Central memory CD4-positive, alpha-beta T cell (primary cell): ENCODE measurements at regions not wholly inside any gene's neighbourhood (a gene's known extent, or its start where the extent isn't known, plus 50 kb on each side); places are given as distances from the start of the nearest gene placed in this dataset.
"Not testable (repeated sequence)": the region's sequence is repeated elsewhere in the genome, so short reads cannot be mapped to it uniquely, and the experiment has no call there.

Source experiments
- DNase-seq: peaks from one replicate; pipeline ENCODE4 v3.0.0; 2022

DNA sequence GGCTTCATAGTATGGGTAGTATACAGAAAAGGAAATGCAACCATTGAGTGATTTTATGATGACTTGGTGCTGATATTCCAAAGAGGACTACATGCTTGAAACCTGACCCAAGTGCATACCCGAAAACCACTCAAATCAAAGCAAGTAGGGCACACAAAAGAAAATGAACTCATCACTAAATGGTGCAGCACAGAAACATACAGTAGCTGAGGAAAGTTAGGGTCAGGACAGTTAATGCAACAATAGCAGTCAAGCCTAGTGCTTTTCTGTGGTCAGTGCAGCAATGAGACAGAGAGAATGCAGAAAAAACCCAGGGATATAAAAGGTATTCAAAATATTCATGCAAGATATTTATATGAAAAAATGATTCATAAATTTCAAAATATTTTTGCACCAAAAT, 711.1 kb downstream of the EPHA7 start:
- DNase-seq = no peak

DNA sequence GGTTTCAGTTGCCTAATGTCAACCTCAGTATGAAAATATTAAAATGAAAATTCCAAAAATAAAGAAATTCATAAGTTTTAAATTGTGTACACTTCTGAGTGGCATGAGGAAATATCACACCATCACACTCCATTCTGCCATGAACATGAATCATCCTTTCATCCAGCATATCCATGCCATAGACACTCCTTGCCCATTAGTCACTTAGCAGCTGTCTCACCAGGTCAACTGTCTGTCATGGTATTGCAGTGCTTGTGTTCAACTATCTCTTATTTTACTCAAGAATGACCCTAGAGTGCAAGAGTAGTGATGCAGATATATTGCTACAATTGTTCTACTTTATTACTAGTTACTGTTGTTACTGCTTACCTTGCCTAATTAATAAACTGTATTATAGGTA, 712.4 kb downstream of the EPHA7 start:
- no peak for DNase-seq

DNA sequence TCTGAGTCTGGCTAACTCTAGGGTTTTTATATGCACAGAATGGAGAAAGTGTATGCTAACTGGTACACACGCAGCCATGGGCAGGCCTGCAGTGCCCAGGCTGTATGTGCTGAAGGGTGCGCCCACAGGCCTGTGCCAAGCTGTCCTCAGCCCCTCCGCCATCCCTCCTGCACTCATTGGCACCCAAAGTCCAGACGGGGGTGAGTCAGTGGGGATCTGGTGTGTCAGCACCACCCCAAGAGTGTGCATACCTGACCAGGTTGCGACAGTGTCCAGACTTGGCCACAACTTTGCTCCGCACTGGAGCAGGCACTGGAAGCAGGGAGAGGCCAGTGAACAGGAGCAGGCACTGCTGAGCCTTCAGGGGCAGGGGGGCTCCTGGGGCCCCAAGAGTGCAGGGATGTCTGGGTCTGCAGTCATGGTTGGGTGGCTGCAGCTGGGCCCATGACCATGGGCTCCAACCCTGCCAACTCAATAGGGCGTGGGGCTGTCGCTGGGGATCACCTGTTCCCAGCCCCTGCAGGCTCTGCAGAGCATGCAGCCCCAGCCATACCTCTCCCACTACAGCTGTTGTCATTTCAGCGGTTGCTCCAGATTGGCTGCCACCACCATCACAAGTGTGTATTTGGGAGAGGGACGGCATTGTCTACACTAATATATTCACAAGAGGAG, 717.8 kb downstream of the EPHA7 start:
- no peak for DNase-seq

DNA sequence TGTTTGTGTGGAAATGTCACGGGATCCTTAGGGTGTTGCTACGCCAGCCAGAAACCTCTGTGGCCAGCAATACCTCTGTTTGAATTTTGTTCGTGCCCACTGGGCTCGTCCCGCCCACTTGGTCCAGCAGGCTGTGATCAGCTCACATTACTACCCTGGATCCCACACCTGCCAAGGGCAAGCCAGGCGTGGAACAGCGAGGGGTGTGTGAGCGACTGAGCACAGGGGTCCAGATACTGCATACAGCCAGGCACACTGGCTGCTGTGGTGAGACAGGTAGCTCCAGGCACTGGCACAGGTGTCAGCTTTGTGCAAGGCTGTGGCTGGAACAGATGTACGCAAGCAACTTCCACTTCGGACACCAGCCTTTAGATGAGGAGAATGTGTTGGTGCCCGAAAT, 718.9 kb downstream of the EPHA7 start:
- DNase-seq = no peak

DNA sequence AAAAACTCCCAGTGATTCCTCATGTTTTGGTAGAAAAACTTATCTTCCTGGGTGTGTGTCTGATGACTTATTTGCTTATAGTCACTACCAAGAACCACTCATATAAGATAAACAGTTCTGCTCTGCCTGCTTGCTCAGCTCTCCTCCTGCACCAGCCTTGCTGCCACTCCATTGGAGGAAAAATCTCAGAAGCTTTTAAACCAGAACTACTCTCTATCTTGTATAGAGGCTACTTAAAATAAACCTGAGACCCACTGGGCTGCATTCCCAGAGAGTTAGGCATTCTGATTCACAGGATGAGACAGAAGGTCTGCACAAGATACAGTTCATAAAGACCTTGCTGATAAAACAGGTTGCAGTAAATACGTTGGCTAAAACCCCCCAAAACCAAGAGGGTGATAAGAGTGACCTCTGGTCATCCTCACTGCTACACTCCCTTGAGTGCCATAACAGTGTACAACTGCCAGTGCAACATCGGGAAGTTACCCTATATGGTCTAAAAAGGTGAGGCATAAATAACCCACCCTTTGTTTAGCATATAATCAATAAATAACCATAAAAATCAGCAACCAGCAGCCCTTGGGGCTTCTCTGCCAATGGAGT, 728.3 kb downstream of the EPHA7 start:
- DNase-seq = no peak

DNA sequence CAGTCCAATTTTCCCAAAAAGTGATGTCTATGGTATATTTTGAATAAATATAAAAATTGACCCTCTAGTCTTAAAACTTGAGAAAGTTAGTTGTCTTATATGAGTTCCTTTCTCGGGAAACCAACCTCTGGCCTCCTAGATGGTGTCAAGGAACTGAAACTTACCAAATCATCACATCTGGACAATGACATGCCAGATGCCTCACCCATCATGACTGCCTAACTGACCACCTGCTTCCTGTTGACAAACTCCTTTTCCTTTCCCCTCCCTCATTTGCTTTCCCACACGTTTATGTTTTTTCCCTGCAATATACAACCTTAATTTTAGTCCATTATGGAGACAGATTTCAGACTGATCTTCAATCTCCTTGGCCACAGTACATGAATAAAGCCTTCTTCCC, 731.0 kb downstream of the EPHA7 start:
- DNase-seq = no peak

DNA sequence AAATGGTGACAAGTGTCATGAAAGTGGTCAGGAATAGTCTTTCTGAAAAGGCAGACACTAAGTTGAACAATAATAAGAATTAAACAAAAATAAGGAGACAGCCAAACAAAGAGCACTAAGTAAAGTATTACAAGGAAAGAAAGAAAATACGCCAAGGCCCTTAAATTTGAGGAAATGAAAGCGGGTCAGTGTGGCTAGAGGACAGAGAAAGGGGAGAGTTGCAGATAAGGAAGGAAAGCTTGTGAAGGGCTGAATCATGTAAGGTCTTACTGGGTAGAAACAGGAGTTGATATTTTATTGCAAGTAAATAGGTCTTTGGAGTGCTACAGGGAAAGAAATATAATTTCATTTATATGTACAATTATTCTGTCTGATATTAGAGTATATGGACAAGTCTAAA, 732.1 kb downstream of the EPHA7 start:
- no peak for DNase-seq

DNA sequence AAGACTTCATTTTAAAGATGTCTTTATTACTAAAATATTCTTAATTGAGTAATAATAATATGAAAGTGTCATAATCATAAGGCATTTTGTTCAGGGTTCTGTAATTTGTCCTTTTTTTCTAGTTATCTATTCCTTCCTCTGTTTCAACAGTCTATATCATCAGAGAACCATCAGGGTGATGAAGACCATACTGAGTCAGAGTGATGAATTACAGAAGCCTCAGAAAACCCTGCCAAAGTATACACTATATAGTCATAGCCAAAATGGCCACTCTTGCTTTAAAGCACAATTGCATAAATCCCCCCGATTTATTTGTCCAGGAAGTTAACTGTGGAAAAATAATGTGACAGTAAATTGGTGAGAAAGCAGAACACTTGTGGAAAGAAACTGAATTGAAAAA, 735.0 kb downstream of the EPHA7 start:
- no peak for DNase-seq

DNA sequence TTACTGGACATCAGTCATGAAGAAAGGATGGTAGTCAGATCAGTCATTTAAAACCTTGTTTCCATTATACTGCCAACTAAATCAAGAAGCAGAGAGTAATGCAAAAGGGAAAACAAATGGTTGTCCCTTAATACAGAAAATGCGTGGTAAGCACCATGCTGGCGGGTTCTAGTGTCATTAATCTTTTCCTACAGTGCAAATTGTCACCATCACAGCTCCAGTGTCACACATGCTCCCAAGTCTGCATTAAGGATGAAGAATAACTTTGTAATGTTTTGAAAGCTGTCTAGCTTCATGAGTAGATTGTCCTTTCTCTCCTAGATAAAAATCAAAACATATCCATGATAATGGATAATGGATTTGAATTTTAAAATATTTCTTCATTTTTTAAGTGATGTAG, 735.6 kb downstream of the EPHA7 start:
- no peak for DNase-seq

DNA sequence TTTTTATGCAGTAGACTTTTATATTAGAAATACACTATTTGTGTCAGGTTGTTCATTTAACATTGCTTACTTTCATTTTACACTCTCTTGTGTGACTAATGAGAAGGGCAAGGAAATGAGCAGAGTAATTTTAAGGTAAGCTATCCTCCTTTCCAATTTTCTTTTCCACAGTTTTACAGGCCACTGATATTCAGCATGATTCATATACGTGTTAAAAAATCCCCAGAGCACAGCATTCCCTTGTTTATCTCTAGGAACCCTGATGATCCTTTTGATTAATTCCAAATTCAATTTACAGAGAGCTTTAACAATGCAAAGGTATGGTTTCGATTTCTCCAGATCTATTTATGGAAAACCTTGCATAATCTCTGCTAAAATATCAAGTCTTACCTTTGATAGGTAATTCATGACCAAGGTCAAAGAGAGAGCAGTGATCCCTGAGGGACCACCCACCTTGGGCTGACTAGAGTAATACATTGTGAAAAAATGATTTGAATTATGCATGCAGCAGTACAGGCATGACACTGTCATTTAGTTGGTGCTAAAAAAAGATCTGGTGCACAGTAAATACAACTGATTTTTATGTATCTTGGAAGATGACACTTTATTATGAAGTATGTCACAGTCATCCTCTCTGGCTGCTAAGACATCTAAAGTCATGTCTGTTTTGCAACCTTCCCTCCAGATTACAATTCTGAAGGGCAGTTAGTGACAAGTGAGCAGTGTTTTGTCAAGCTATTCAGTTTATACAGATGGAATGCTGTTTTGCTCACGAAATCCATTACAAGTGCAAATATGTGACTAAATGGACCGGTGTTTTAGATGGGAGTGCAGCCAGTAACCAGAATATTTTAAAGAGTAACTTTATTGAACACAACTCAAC, 736.6 kb downstream of the EPHA7 start:
- DNase-seq = no peak

DNA sequence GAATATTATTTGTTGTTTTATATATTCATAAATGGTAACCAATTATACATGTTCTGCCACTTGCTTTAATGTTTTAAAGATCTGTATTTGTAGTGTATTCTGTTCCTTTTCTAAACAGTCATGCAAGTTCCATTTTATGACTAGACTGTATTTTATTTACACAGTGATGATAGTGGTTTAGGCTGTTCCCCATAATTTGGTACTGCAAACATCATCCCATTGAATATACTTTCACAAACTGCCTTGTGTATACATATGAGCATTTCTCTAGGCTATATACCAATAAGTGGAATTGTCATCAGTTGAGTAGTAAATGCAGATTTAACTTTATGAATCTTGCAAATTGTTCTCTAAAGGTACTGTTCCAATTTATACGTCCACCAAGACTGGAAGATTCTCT, 738.0 kb downstream of the EPHA7 start:
- DNase-seq = no peak

DNA sequence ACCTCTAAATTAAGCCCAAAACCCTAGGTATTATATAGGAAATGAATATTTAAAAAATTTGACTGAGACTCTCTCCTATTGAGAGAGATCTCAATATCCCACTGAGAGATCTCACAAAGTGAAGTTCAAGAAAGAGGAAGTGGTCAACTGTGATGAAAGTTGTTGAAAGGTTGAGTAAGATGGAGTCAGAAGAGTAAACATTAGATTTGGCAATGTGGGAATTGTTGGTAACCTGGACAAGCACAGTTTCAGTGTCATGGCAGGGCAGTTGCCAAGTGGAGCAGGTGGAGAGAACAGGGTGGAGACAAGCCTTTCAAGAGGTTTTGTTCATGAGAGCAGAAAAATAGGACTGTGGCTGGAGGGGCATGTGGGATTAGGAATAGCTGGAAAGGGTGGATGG, 747.9 kb downstream of the EPHA7 start:
- not testable (repeated sequence) for DNase-seq

DNA sequence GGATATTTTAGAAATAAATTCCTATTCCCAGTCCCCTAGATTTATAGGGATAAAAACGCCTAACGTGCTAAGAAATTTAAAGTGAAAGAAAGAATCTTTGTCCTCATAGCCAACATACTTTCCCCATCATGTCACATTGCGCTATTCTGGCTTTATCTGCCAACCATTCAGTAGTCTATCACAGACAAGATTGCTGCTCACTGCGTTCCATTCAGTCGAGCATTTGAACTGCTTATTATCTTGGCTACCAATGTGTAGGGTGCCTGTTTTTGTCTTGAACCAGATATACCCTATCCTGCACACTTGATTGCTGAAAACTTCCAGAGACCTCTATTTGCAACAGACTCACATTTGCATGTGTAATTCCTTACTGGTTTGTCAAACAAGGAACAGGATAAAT, 751.5 kb downstream of the EPHA7 start:
- no peak for DNase-seq

DNA sequence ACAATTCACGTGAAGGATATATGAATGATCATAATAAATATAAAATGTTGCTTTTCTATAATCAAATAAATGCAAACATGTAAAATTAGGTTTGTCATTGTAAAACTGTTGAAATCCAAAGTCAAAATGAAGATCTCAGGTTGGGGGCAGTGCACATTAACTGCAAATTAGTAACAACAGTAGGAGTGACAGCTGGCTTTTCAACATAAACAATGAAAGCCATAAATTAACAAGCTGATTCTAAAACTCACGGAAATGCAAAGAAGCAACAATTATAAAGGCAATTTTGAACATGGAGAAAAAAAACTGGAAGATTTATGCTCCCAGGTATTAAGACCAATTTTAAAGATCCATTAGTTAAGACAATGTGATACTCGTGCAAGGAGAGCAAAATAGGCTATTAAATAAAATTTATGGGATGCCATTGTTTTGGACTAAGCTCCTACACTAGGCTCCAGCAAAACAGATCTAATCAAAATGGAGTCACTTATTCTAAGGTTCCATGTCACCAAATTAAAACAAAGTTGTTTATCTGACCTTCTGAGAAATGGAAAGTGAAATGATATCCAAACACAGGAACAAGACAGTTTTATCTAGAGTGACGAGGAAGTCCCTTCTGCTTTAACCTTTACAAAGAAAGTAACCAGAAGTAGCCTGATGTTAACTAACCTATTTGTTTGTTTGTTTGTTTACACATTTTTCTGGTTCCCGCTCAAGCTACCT, 770.8 kb downstream of the EPHA7 start:
- no peak for DNase-seq

DNA sequence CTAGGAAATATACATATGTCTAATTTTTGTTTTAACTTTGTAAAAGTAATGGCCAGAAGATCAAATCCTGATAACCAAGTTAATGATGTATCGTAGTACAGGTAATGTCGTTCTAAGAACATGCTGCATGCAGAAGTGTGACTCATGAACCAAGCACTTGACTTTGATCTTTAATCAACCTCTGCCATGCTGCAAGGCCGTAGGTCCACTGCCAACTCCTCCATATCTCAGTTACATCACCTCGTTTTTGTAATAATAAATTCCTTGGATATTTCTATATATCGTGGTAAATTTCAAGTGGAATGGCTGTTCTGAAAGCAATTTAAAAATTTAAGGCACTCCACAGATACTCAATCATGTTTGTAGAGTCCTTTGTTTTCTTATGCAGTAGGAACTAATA, 771.7 kb downstream of the EPHA7 start:
- no peak for DNase-seq

DNA sequence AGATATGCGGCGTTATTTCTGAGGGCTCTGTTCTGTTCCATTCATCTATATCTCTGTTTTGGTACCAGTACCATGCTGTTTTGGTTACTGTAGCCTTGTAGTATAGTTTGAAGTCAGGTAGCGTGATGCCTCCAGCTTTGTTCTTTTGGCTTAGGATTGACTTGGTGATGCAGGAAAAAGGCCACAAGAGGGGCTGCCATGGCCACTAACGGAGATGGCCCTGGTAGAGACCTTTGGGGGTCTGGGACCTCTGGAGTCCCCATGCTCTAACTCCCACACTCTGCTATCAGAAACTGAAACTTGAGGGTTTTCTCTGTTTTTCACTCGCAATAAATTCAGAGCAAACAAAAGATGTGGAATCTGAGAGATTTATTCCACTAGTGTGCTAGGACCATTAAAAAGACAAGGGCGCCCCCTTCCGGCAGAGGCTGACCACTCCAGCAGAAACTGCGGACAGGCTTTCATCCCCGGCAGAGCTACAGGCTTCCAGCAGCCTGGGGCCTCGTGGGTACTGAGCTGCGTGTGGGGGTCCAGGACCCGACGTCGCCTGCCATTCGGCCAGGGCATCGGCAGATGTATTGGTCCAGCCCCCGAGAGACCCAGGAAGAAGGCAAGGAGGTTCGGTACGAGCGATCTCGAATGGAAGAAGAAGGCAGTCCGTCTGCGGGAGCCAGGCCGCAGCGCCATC, 775.1 kb downstream of the EPHA7 start:
- DNase-seq = not testable (repeated sequence)

DNA sequence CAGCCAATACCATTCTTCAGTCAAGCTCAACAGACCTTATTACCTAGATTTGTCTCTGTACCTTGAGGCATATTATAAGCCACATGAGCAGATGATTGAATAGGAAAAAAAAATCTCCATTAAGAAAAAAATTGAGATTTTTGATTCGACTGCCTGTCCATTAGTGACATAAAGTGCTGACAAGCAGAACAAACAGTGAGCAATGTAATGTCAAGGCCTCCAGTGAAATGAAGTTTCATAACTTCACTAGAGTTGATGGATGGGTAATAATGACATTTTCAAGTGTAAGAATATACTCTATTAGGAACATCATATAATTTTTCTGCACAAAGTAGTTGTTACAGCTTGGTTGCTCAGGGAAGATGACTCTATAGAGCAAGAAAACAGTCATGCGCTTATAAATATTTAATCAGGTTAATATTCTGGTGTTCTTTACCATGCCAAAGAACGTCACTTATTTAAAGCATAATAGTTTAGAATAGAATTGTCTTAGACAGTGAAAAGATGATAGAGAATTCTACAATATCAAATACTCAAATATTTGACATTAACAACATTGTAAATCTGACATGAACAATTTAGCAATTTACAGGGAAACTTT, 783.7 kb downstream of the EPHA7 start:
- DNase-seq = no peak

DNA sequence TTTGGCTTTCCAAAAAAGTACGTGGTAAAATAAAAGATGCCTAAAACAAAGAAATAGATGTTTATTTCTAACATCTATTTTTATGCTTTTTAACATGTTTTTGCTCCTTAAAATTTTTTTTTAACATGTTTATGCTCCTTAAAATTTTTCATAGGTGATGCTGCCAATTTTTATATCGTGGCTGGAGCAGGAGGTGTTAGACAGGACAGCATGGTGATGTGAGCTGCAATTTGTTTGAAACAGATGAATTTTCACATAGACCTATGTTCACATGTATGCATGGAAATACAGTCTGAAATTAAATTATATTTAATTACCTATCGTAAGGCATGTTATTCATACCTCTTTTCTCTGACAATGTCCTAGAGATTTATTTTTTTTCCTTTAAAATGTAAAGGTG, 784.8 kb downstream of the EPHA7 start:
- no peak for DNase-seq

DNA sequence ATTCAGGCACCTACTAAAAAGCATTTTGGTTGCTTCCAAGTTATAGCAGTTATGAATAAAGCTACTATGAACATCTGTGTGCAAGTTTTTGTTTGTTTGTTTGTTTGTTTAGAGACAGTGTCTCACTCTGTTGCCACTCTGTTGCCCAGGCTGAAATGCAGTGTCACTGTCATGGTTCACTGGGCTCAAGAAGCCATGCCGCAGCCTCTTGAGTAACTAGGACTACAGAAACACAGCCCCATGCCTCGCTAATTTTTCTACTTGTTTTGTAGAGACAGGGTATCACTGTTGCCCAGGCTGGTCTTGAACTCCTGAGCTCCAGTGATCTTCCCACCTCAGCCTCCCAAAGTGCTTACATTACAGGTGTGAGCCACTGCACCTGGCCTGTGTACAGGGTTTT, 795.9 kb downstream of the EPHA7 start:
- DNase-seq = no peak

DNA sequence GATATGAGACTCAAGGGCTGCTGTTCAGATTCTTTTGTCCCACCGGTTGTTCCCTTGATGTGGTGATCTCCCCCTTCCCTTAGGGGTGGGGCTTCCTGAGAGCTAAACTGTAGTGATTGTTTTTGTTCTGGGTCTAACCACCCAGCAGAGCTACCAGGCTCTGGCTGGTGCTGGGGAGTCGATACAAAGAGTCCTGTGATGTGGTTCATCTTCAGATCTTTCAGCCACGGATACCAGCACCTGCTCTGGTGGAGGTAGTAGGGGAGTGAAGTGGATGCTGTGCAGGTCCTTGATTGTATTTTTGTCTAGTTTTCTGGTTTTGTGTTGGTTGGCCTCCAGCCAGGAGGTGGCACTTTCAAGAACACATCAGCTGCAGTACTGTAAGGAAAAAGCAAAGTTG, 801.6 kb downstream of the EPHA7 start:
- no peak for DNase-seq

DNA sequence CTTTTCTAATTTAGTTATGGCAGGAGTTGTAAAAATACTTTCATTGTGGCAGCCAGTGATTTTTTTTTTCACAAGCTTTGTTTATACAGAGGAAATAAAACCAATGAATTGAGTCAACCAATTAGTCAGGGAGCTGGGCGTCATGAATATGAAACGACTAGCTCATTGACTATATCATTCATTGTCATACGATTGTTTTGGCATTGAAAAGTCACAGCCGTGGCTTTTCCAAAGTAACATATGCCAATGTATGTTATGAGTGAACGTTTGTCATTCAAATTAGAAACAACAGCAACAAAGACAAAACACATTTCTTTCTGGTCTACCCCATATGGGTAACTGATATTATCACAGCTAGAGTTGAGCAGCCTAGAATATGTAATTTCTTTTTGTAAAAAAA, 810.6 kb downstream of the EPHA7 start:
- DNase-seq = no peak

DNA sequence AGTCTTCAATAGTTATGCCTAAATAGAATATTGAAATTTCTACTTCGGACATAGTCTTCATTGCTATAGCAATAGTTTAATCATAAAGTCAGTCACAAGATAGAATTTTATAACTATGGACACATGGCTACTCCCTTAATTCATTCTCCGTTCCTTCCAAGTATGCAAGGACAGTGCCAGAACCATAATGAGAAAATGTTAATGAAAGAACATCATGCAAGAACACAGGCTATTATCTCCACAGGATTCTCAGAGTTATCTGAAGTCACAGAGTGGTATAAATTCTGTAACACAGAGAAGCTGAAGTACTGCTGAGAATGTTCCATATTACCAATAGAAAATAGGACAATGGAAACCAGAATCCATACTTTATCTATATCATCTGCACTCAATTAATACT, 826.2 kb downstream of the EPHA7 start:
- no peak for DNase-seq
